GM23338 (cell line): ENCODE measurements at regions not wholly inside any gene's neighbourhood (a gene's known extent, or its start where the extent isn't known, plus 50 kb on each side); places are given as distances from the start of the nearest gene placed in this dataset.

Source experiments
- ATAC-seq: fragments of 200-7000 bp; cut with Tn5 transposase; 3 replicates; pipeline ENCODE4 v1.9.1; 2020
- DNase-seq: peaks from one replicate; pipeline ENCODE4 v3.0.0-alpha.2; 2015; ENCODE audit warnings: low spot score
- H2AFZ ChIP-seq: fragments of 200-600 bp; sonication (generic); 2 replicates; pipeline ENCODE4 v1.8.0; 2016; ENCODE audit warnings: antibody characterized with exemption, mild to moderate bottlenecking, moderate library complexity
- H3F3A ChIP-seq: fragments of 200-600 bp; sonication (generic); replicated peaks from 2 replicates; pipeline ENCODE4 v1.8.0; 2017; ENCODE audit warnings: antibody characterized with exemption, mixed run types, low read depth
- H3K27ac ChIP-seq: fragments of 200-600 bp; sonication (generic); 2 replicates; pipeline ENCODE4 v1.6.1; 2016; ENCODE audit warnings: low read depth
- H3K27me3 ChIP-seq: fragments of 200-600 bp; sonication (generic); 2 replicates; pipeline ENCODE4 v1.8.0; 2016; ENCODE audit warnings: mild to moderate bottlenecking, mixed run types, moderate library complexity; ENCODE audit not compliant: insufficient read depth
- H3K36me3 ChIP-seq: fragments of 200-600 bp; sonication (generic); 2 replicates; pipeline ENCODE4 v1.8.0; 2016; ENCODE audit warnings: mild to moderate bottlenecking; ENCODE audit not compliant: insufficient read depth
- H3K4me1 ChIP-seq: fragments of 200-600 bp; sonication (generic); 2 replicates; pipeline ENCODE4 v1.8.0; 2016; ENCODE audit warnings: mild to moderate bottlenecking, moderate library complexity; ENCODE audit not compliant: insufficient read depth
- H3K4me2 ChIP-seq: fragments of 200-600 bp; sonication (generic); 2 replicates; pipeline ENCODE4 v1.7.1; 2017; ENCODE audit warnings: mixed run types
- H3K4me3 ChIP-seq: fragments of 200-600 bp; sonication (generic); 2 replicates; pipeline ENCODE4 v1.6.1; 2016; ENCODE audit warnings: mixed run types
- H3K79me2 ChIP-seq: fragments of 200-600 bp; sonication (generic); replicated peaks from 2 replicates; pipeline ENCODE4 v1.8.0; 2017; ENCODE audit warnings: mild to moderate bottlenecking; ENCODE audit not compliant: insufficient read depth
- H3K9me2 ChIP-seq: fragments of 200-600 bp; sonication (generic); 2 replicates; pipeline ENCODE4 v1.8.0; 2017; ENCODE audit not compliant: insufficient read depth
- H4K20me1 ChIP-seq: fragments of 200-600 bp; sonication (generic); replicated peaks from 2 replicates; pipeline ENCODE4 v1.8.0; 2017; ENCODE audit warnings: mild to moderate bottlenecking; ENCODE audit not compliant: insufficient read depth
- H3K27ac Mint-ChIP-seq: 2 replicates; pipeline ENCODE4 v1.8.0; 2020; ENCODE audit warnings: inconsistent platforms, mild to moderate bottlenecking, moderate library complexity, mixed read lengths
- H3K27me3 Mint-ChIP-seq: 3 replicates; pipeline ENCODE4 v1.8.0; 2022; ENCODE audit warnings: low read depth, mild to moderate bottlenecking, moderate library complexity, mixed read lengths, inconsistent platforms; ENCODE audit not compliant: insufficient read depth, poor library complexity
- H3K36me3 Mint-ChIP-seq: 3 replicates; pipeline ENCODE4 v1.8.0; 2021; ENCODE audit warnings: low read depth, mild to moderate bottlenecking, inconsistent platforms, moderate library complexity, mixed read lengths
- H3K4me1 Mint-ChIP-seq: 3 replicates; pipeline ENCODE4 v1.8.0; 2020; ENCODE audit warnings: mild to moderate bottlenecking, inconsistent platforms, mixed read lengths
- H3K4me3 Mint-ChIP-seq: 3 replicates; pipeline ENCODE4 v1.8.0; 2021; ENCODE audit warnings: moderate library complexity, mild to moderate bottlenecking, inconsistent platforms, mixed read lengths
- H3K9me3 Mint-ChIP-seq: 3 replicates; pipeline ENCODE4 v1.8.0; 2020; ENCODE audit warnings: moderate library complexity, mild to moderate bottlenecking, inconsistent platforms, mixed read lengths
- CREB1 ChIP-seq: fragments of 250-450 bp; sonication (Bioruptor Pico); IDR thresholded peaks from 2 replicates; pipeline ENCODE4 v1.5.0; 2020; ENCODE audit warnings: low read depth, mild to moderate bottlenecking, moderate library complexity
- EZH2 ChIP-seq: fragments of 200-600 bp; sonication (generic); IDR thresholded peaks from one replicate; pipeline ENCODE4 v1.8.0; 2017; ENCODE audit warnings: antibody characterized with exemption, mild to moderate bottlenecking, low read depth; ENCODE audit not compliant: unreplicated experiment
- POLR2AphosphoS5 ChIP-seq: IDR thresholded peaks from 2 replicates; pipeline ENCODE4 v1.6.1; 2016; ENCODE audit warnings: antibody characterized with exemption, low read depth
- STAT1 ChIP-seq: IDR thresholded peaks from one replicate; pipeline ENCODE4 v1.6.1; 2016; ENCODE audit warnings: antibody characterized with exemption; ENCODE audit not compliant: unreplicated experiment
- ZNF331 ChIP-seq: fragments of 250-450 bp; sonication (Bioruptor Pico); IDR thresholded peaks from 2 replicates; pipeline ENCODE4 v1.5.0; 2020; ENCODE audit warnings: low read depth, mild to moderate bottlenecking, moderate library complexity
- TF ChIP-seq, protein P1 (sequence below), 2 experiments: fragments of 200-600 bp in 1 of 2; sonication (generic) in 1 of 2; conservative IDR thresholded peaks; 2 replicates each; pipeline versions ENCODE4 v1.5.1 to v1.6.1; 2016 to 2017; ENCODE audit warnings: antibody characterized with exemption in 2 of 2, low read depth in 2 of 2, mild to moderate bottlenecking in 2 of 2, moderate library complexity in 1 of 2
- TF ChIP-seq, protein P2 (sequence below): IDR thresholded peaks from one replicate; pipeline ENCODE4 v1.6.1; 2018; ENCODE audit warnings: antibody characterized with exemption; ENCODE audit not compliant: unreplicated experiment
- TF ChIP-seq, protein P3 (sequence below): IDR thresholded peaks from 2 replicates; pipeline ENCODE4 v1.6.1; 2016; ENCODE audit warnings: antibody characterized with exemption

DNA sequence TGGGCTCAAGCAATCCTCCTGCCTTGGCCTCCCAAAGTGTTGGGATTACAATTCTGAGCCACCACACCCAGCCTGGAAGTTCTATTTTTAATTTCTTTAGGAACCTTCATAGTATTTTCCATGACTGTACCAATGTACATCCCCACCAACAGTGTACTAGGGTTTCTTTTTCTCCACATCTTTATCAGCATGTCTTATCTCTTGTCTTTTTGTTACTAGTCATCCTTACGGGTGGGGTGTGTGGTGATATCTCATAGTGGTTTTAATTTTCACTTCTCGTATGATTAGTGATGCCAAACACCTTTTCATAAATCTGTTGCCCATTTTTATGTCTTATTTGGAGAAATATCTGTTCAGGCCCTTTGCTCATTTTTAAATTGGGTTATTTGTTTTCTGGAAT, 123.0 kb upstream of the MEF2C start:
- Histone ChIP-seq H2AFZ (no peak overlapping the region), H3K36me3 (no peaks in the 10 kb centered on the region), H3K27me3 (no peaks in the 10 kb centered on the region), H3K4me1 (no peaks in the 10 kb centered on the region), H3K79me2 (no peaks in the 10 kb centered on the region), H3K4me2 (no peak overlapping the region), H3K9me2 (no peaks in the 10 kb centered on the region), H4K20me1 (no peaks in the 10 kb centered on the region), H3K27ac (no peak overlapping the region), H3K4me3 (no peak overlapping the region), H3F3A (no peaks in the 10 kb centered on the region)
- TF ChIP-seq STAT1 (no peak), ZNF331 (CRISPR knock-in tag) (no peak), CREB1 (CRISPR knock-in tag) (no peak), EZH2 (no peak), POLR2AphosphoS5 (no peak)
- TF ChIP-seq, protein P1, sequence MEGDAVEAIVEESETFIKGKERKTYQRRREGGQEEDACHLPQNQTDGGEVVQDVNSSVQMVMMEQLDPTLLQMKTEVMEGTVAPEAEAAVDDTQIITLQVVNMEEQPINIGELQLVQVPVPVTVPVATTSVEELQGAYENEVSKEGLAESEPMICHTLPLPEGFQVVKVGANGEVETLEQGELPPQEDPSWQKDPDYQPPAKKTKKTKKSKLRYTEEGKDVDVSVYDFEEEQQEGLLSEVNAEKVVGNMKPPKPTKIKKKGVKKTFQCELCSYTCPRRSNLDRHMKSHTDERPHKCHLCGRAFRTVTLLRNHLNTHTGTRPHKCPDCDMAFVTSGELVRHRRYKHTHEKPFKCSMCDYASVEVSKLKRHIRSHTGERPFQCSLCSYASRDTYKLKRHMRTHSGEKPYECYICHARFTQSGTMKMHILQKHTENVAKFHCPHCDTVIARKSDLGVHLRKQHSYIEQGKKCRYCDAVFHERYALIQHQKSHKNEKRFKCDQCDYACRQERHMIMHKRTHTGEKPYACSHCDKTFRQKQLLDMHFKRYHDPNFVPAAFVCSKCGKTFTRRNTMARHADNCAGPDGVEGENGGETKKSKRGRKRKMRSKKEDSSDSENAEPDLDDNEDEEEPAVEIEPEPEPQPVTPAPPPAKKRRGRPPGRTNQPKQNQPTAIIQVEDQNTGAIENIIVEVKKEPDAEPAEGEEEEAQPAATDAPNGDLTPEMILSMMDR (conservative IDR thresholded peaks at IDR 0.05; ENCODE audit: low read depth in 2 of 2): no peak
- peaks cover 3% of the 10 kb centered on the region; the same call in 1 of the 3 replicates for H3K9me3 Mint-ChIP-seq
- no peak overlapping the region for H3K4me3 Mint-ChIP-seq
- H3K4me1 Mint-ChIP-seq: peaks cover 3% of the 10 kb centered on the region; the same call in 1 of the 3 replicates
- H3K27ac Mint-ChIP-seq: no peak overlapping the region
- no peaks in the 10 kb centered on the region for H3K36me3 Mint-ChIP-seq
- no peak for DNase-seq
- H3K27me3 Mint-ChIP-seq: no peaks in the 10 kb centered on the region
- no peak for ATAC-seq

DNA sequence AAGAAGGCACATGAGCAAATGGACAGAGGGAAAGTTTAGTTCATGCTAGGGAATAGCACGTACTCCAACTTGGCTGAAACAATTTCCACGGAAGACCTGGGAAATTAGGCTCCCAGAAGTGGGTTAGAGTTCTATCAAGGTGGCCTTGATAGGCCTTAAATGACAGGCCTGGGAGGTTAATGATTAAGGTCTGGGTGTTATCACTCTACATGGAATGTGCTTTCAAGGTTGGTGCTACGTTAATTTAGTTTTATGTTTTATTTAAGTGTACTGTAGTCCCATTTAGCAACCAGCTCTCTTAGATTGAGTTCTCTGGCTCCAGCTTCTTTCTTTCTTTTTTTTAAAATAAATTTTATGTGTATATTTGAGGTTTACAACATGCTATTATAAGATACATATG, 121.4 kb upstream of the MEF2C start:
- Mint-ChIP-seq H3K27me3 (no peaks in the 10 kb centered on the region), H3K36me3 (no peaks in the 10 kb centered on the region), H3K27ac (no peak overlapping the region), H3K4me3 (no peak overlapping the region), H3K4me1 (no peaks in the 10 kb centered on the region), H3K9me3 (peaks cover 3% of the 10 kb centered on the region; the same call in 1 of the 3 replicates)
- no peaks in the 10 kb centered on the region for H3K4me1 ChIP-seq
- H3K27ac ChIP-seq: no peak overlapping the region
- H3F3A ChIP-seq: no peaks in the 10 kb centered on the region
- DNase-seq (no peak), ATAC-seq (no peak)
- no peaks in the 10 kb centered on the region for H3K79me2 ChIP-seq
- TF ChIP-seq POLR2AphosphoS5: no peak
- TF ChIP-seq, protein P2, sequence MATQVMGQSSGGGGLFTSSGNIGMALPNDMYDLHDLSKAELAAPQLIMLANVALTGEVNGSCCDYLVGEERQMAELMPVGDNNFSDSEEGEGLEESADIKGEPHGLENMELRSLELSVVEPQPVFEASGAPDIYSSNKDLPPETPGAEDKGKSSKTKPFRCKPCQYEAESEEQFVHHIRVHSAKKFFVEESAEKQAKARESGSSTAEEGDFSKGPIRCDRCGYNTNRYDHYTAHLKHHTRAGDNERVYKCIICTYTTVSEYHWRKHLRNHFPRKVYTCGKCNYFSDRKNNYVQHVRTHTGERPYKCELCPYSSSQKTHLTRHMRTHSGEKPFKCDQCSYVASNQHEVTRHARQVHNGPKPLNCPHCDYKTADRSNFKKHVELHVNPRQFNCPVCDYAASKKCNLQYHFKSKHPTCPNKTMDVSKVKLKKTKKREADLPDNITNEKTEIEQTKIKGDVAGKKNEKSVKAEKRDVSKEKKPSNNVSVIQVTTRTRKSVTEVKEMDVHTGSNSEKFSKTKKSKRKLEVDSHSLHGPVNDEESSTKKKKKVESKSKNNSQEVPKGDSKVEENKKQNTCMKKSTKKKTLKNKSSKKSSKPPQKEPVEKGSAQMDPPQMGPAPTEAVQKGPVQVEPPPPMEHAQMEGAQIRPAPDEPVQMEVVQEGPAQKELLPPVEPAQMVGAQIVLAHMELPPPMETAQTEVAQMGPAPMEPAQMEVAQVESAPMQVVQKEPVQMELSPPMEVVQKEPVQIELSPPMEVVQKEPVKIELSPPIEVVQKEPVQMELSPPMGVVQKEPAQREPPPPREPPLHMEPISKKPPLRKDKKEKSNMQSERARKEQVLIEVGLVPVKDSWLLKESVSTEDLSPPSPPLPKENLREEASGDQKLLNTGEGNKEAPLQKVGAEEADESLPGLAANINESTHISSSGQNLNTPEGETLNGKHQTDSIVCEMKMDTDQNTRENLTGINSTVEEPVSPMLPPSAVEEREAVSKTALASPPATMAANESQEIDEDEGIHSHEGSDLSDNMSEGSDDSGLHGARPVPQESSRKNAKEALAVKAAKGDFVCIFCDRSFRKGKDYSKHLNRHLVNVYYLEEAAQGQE: no peak
- TF ChIP-seq, protein P3, sequence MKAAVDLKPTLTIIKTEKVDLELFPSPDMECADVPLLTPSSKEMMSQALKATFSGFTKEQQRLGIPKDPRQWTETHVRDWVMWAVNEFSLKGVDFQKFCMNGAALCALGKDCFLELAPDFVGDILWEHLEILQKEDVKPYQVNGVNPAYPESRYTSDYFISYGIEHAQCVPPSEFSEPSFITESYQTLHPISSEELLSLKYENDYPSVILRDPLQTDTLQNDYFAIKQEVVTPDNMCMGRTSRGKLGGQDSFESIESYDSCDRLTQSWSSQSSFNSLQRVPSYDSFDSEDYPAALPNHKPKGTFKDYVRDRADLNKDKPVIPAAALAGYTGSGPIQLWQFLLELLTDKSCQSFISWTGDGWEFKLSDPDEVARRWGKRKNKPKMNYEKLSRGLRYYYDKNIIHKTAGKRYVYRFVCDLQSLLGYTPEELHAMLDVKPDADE: no peak
- H4K20me1 ChIP-seq: no peaks in the 10 kb centered on the region
- H3K36me3 ChIP-seq: no peaks in the 10 kb centered on the region
- H3K27me3 ChIP-seq: no peaks in the 10 kb centered on the region
- no peak overlapping the region for H2AFZ ChIP-seq
- H3K9me2 ChIP-seq: no peaks in the 10 kb centered on the region
- H3K4me2 ChIP-seq: no peak overlapping the region
- H3K4me3 ChIP-seq: no peak overlapping the region
